Vagina (tissue), 2 donors: ENCODE measurements at regions not wholly inside any gene's neighbourhood (a gene's known extent, or its start where the extent isn't known, plus 50 kb on each side); places are given as distances from the start of the nearest gene placed in this dataset.

Experiments
- DNase-seq, 2 donors: peaks; one replicate each; pipeline ENCODE4 v3.0.0-alpha.2; 2017; ENCODE audit errors: extremely low spot score in 2 of 2
- H3K27ac ChIP-seq: fragments of 200-600 bp; sonication (generic); one replicate; pipeline ENCODE4 v1.5.1; 2019
- H3K27me3 ChIP-seq: fragments of 200-600 bp; sonication (generic); one replicate; pipeline ENCODE4 v1.5.1; 2019
- H3K36me3 ChIP-seq, 2 donors: fragments of 200-600 bp; sonication (generic); one replicate each; pipeline ENCODE4 v1.5.1; 2017 to 2019
- H3K4me1 ChIP-seq: fragments of 200-600 bp; sonication (generic); one replicate; pipeline ENCODE4 v1.5.1; 2019
- H3K4me3 ChIP-seq, 2 donors: fragments of 200-600 bp; sonication (generic); 1 replicate in 1 of 2; 2 replicates in 1 of 2; pipeline ENCODE4 v1.5.1; 2016 to 2019
- H3K9me3 ChIP-seq: fragments of 200-600 bp; sonication (generic); one replicate; pipeline ENCODE4 v1.5.1; 2019
- POLR2A ChIP-seq, 2 donors: fragments of 450-650 bp; IDR thresholded peaks; one replicate each; pipeline ENCODE4 v1.6.1; 2017; ENCODE audit warnings: antibody characterized with exemption in 2 of 2, mild to moderate bottlenecking in 2 of 2, moderate library complexity in 2 of 2
- POLR2AphosphoS5 ChIP-seq, 2 donors: sonication (generic); formaldehyde crosslinking; IDR thresholded peaks; one replicate each; pipeline ENCODE4 v1.9.0; 2017; ENCODE audit warnings: antibody characterized with exemption in 2 of 2, mild to moderate bottlenecking in 2 of 2, low read depth in 1 of 2; ENCODE audit not compliant: insufficient read depth in 1 of 2
- intact Hi-C: fragments of 100-400 bp; cut with DNase I; formaldehyde crosslinking; loops from one replicate; pipeline ENCODE4 v1.15.1; 2023
- TF ChIP-seq, protein P1 (sequence below), 3 experiments: fragments of 450-650 bp in 2 of 3; fragments of 200-600 bp in 1 of 3; sonication (generic) in 1 of 3; IDR thresholded peaks; one replicate each; pipeline ENCODE4 v1.5.1; 2017 to 2019; ENCODE audit warnings: antibody characterized with exemption in 3 of 3, mild to moderate bottlenecking in 2 of 3, moderate library complexity in 2 of 3

DNA sequence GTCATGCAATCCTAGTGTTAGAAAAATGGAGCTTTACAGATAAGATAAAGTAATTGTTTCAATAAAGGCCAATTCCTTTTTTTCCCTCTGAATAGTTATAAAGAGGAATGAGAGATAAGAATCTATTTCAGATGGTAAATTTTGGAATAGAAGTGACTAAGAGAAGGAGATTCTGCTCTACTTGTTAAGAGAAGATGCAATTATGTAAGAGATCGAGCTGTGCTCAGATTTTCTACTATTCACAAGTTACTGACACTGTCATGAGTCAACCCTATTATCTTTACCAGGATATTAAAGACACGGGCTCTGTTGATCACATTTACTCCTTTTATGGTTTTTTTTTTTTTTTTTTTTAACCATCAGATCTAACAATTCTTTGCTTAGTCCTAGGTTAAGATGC lies 511.3 kb downstream of the ARL4A start:
- no peak for DNase-seq
- H3K9me3 ChIP-seq: no peaks in the 10 kb centered on the region
- TF ChIP-seq, protein P1, sequence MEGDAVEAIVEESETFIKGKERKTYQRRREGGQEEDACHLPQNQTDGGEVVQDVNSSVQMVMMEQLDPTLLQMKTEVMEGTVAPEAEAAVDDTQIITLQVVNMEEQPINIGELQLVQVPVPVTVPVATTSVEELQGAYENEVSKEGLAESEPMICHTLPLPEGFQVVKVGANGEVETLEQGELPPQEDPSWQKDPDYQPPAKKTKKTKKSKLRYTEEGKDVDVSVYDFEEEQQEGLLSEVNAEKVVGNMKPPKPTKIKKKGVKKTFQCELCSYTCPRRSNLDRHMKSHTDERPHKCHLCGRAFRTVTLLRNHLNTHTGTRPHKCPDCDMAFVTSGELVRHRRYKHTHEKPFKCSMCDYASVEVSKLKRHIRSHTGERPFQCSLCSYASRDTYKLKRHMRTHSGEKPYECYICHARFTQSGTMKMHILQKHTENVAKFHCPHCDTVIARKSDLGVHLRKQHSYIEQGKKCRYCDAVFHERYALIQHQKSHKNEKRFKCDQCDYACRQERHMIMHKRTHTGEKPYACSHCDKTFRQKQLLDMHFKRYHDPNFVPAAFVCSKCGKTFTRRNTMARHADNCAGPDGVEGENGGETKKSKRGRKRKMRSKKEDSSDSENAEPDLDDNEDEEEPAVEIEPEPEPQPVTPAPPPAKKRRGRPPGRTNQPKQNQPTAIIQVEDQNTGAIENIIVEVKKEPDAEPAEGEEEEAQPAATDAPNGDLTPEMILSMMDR (IDR thresholded peaks at IDR 0.05): no peak
- TF ChIP-seq POLR2A (IDR thresholded peaks at IDR 0.05) (no peak), POLR2AphosphoS5 (IDR thresholded peaks at IDR 0.05; ENCODE audit: insufficient read depth in 1 of 2, low read depth in 1 of 2) (no peak)
- H3K4me1 ChIP-seq: no peaks in the 10 kb centered on the region
- H3K27me3 ChIP-seq: no peaks in the 10 kb centered on the region
- no peak overlapping the region for H3K4me3 ChIP-seq
- H3K36me3 ChIP-seq: no peaks in the 10 kb centered on the region
- no peak overlapping the region for H3K27ac ChIP-seq
- intact Hi-C loops: no loop called here

DNA sequence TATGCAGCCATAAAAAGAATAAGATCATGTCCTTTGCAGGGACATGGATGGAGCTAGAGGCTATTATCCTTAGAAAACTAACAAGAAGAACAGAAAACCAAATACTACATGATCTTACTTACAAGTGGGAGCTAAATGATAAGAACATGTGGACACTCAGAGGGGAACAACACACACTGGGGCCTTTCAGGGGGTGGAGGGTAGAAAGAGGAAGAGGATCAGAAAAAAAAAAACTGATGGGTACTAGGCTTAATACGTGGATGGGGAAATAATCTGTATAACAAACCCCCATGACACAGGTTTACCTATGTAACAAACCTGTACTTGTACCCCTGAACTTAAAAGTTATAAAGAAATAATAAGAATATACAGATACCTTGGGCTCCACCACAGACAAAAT lies 514.2 kb downstream of the ARL4A start:
- H3K27ac ChIP-seq: no peak overlapping the region
- intact Hi-C loops: no loop called here
- no peak for DNase-seq
- H3K36me3 ChIP-seq: no peaks in the 10 kb centered on the region
- TF ChIP-seq POLR2AphosphoS5 (IDR thresholded peaks at IDR 0.05; ENCODE audit: insufficient read depth in 1 of 2, low read depth in 1 of 2) (no peak), POLR2A (IDR thresholded peaks at IDR 0.05) (no peak)
- TF ChIP-seq, protein P1 (IDR thresholded peaks at IDR 0.05): no peak
- no peak overlapping the region for H3K4me3 ChIP-seq
- no peaks in the 10 kb centered on the region for H3K9me3 ChIP-seq
- H3K27me3 ChIP-seq: no peaks in the 10 kb centered on the region
- H3K4me1 ChIP-seq: no peaks in the 10 kb centered on the region

DNA sequence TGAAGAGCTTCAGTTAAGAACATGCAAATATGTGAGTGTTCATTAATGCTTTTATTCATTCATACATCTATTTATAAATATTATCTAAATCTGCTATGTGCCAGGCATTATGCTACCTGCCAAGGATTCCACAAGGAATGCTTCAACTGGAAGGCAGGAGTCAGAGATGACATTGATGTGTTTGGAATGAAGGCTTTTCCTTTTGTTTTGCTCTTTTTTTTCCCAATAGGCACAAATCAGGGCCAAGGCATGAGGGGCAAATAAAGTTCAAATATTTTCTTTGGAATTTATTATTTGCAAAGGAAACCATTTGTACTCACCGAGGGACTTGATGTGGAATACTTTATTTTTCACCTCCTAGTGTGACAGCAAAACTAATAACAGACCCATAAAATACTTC lies 530.3 kb downstream of the ARL4A start:
- no peak for DNase-seq
- TF ChIP-seq POLR2A (IDR thresholded peaks at IDR 0.05) (no peak), POLR2AphosphoS5 (IDR thresholded peaks at IDR 0.05; ENCODE audit: insufficient read depth in 1 of 2, low read depth in 1 of 2) (no peak)
- TF ChIP-seq, protein P1 (IDR thresholded peaks at IDR 0.05): no peak
- Histone ChIP-seq H3K9me3 (no peaks in the 10 kb centered on the region), H3K4me1 (no peaks in the 10 kb centered on the region), H3K27ac (no peak overlapping the region), H3K27me3 (no peaks in the 10 kb centered on the region), H3K36me3 (no peaks in the 10 kb centered on the region), H3K4me3 (no peak overlapping the region)
- intact Hi-C loops: no loop called here

DNA sequence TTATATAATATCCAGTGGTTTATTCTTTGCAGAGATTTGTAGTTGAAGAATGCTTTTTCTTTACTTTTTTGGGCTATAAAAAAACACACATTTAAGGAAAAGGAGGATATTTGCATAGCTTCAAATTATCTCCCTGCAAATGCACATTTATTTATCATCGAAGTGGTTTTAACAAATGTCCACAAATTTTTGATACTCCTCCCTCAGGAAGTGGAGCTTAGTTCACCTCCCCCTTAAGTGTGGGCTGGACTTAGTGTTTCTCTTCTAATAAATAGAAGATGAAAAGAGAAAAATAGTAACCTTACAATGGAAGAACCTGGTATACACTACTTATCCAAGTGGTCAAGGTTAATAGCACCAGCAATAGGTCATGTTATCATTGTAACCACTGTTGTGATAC lies 537.6 kb downstream of the ARL4A start:
- no peak for DNase-seq
- Histone ChIP-seq H3K27ac (no peak overlapping the region), H3K9me3 (no peaks in the 10 kb centered on the region), H3K36me3 (no peaks in the 10 kb centered on the region), H3K4me3 (no peak overlapping the region), H3K27me3 (no peaks in the 10 kb centered on the region), H3K4me1 (no peaks in the 10 kb centered on the region)
- no peak for TF ChIP-seq POLR2A (IDR thresholded peaks at IDR 0.05)
- TF ChIP-seq, protein P1 (IDR thresholded peaks at IDR 0.05): no peak
- no peak for TF ChIP-seq POLR2AphosphoS5 (IDR thresholded peaks at IDR 0.05; ENCODE audit: insufficient read depth in 1 of 2, low read depth in 1 of 2)
- intact Hi-C loops: no loop called here

DNA sequence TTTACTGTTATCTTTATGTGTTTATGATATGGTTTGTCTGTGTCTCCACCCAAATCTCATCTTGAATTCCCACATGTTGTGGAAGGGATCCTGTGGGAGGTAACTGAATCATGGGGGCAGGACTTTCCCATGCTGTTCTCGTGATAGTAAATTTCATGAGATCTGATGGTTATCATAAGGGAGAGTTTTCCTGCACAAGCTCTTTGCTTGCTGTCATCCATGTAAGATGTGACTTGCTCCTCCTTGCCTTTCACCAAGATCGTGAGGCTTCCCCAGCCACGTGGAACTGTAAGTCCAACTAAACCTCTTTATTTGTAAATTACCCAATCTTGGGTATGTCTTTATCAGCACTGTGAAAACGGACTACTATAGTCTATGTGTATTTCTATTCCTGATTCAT lies 539.0 kb downstream of the ARL4A start:
- H3K27me3 ChIP-seq: no peaks in the 10 kb centered on the region
- TF ChIP-seq POLR2AphosphoS5 (IDR thresholded peaks at IDR 0.05; ENCODE audit: insufficient read depth in 1 of 2, low read depth in 1 of 2): no peak
- TF ChIP-seq, protein P1 (IDR thresholded peaks at IDR 0.05): no peak
- TF ChIP-seq POLR2A (IDR thresholded peaks at IDR 0.05): no peak
- H3K36me3 ChIP-seq: no peaks in the 10 kb centered on the region
- H3K27ac ChIP-seq: no peak overlapping the region
- intact Hi-C loops: no loop called here
- H3K9me3 ChIP-seq: no peaks in the 10 kb centered on the region
- H3K4me1 ChIP-seq: no peaks in the 10 kb centered on the region
- no peak overlapping the region for H3K4me3 ChIP-seq
- no peak for DNase-seq
